Gastrocnemius medialis (tissue), 4 donors: ENCODE measurements at regions not wholly inside any gene's neighbourhood (a gene's known extent, or its start where the extent isn't known, plus 50 kb on each side); places are given as distances from the start of the nearest gene placed in this dataset.

ENCODE experiments used
- POLR2A ChIP-seq, 2 donors: fragments of 450-650 bp; IDR thresholded peaks; one replicate each; pipeline ENCODE4 v1.6.1; 2017; ENCODE audit warnings: antibody characterized with exemption in 2 of 2, mild to moderate bottlenecking in 2 of 2, moderate library complexity in 2 of 2
- TF ChIP-seq, protein P1 (sequence below), 5 experiments: fragments of 450-650 bp in 3 of 5; fragments of 200-600 bp in 2 of 5; sonication (generic) in 2 of 5; IDR thresholded peaks in 4 of 5; conservative IDR thresholded peaks in 1 of 5; 1 replicate in 4 of 5; 2 replicates in 1 of 5; pipeline ENCODE4 v1.5.1; 2016 to 2019; ENCODE audit warnings: antibody characterized with exemption in 5 of 5, mild to moderate bottlenecking in 3 of 5, moderate library complexity in 3 of 5

DNA sequence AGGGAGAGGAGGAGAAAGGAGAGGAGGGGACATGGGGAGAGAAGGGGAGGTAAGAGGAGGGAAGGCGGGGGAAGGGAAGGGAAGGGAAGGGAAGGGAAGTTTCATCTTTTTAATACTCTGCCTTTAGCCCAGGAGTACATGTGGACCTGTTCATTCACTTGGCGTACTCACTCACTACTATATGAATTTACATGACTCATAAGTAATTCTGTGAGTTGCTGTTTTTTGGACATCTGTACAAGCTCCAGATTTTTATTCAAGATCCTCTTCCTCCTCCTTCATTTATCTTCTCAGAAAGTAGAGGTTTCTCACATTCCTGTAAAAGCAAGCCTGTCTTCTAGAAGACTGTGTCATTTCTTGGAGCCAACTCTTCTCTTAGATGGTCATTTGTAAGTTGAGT lies 84.6 kb downstream of the RDH14 start:
- TF ChIP-seq POLR2A (IDR thresholded peaks at IDR 0.05) = no peak
- TF ChIP-seq, protein P1, sequence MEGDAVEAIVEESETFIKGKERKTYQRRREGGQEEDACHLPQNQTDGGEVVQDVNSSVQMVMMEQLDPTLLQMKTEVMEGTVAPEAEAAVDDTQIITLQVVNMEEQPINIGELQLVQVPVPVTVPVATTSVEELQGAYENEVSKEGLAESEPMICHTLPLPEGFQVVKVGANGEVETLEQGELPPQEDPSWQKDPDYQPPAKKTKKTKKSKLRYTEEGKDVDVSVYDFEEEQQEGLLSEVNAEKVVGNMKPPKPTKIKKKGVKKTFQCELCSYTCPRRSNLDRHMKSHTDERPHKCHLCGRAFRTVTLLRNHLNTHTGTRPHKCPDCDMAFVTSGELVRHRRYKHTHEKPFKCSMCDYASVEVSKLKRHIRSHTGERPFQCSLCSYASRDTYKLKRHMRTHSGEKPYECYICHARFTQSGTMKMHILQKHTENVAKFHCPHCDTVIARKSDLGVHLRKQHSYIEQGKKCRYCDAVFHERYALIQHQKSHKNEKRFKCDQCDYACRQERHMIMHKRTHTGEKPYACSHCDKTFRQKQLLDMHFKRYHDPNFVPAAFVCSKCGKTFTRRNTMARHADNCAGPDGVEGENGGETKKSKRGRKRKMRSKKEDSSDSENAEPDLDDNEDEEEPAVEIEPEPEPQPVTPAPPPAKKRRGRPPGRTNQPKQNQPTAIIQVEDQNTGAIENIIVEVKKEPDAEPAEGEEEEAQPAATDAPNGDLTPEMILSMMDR (IDR thresholded peaks at IDR 0.05 in 4 of 5, conservative IDR thresholded peaks at IDR 0.05 in 1 of 5) = no peak
